PC-3 (cell line): ENCODE measurements at regions not wholly inside any gene's neighbourhood (a gene's known extent, or its start where the extent isn't known, plus 50 kb on each side); places are given as distances from the start of the nearest gene placed in this dataset.
A peak's percentile ranks its signal among the peaks of the same experiment; 100 is the strongest.

Source experiments
- ATAC-seq: fragments of 200-7000 bp; cut with Tn5 transposase; 2 replicates; pipeline ENCODE4 v1.9.1; 2020; ENCODE audit warnings: mild to moderate bottlenecking, moderate library complexity
- BruUV-seq: library from RNA; stranded (reverse); fragments of 400-500 nt; replicated peaks from 2 replicates; lab custom pipeline; 2021; lab: Mats Ljungman, UMichigan
- CTCF ChIA-PET: fragments of 300-600 bp; sonication (Branson Sonifier 250); formaldehyde crosslinking; loops from one replicate; lab custom pipeline; 2022; ENCODE audit warnings: antibody characterized with exemption; lab: Charles Lee
- POLR2A ChIA-PET: fragments of 300-600 bp; sonication (Branson Sonifier 250); formaldehyde crosslinking; loops from one replicate; lab custom pipeline; 2022; ENCODE audit warnings: antibody characterized with exemption; ENCODE audit not compliant: unreplicated experiment; lab: Charles Lee
- DNase-seq: peaks from one replicate; pipeline ENCODE4 v3.0.0-alpha.2; 2015
- H2AFZ ChIP-seq: fragments of 300-600 bp; sonication (generic); 2 replicates; pipeline ENCODE4 v1.6.0; 2016; ENCODE audit warnings: antibody characterized with exemption, low read length
- H3F3A ChIP-seq: fragments of 300-600 bp; sonication (generic); one replicate; pipeline ENCODE4 v1.6.0; 2017; ENCODE audit warnings: antibody characterized with exemption, low read length, control low read depth, mild to moderate bottlenecking; ENCODE audit not compliant: unreplicated experiment
- H3K27ac ChIP-seq: fragments of 300-600 bp; sonication (generic); 2 replicates; pipeline ENCODE4 v1.5.1; 2016; ENCODE audit warnings: mild to moderate bottlenecking, low read length
- H3K27me3 ChIP-seq: fragments of 300-600 bp; sonication (generic); 2 replicates; pipeline ENCODE4 v1.6.1; 2016; ENCODE audit warnings: low read length, mixed read lengths
- H3K36me3 ChIP-seq: fragments of 300-600 bp; sonication (generic); 2 replicates; pipeline ENCODE4 v1.6.1; 2016; ENCODE audit warnings: low read depth, mixed run types, low read length, mixed read lengths
- H3K4me1 ChIP-seq: fragments of 300-600 bp; sonication (generic); 2 replicates; pipeline ENCODE4 v1.5.1; 2016; ENCODE audit warnings: low read length; ENCODE audit not compliant: insufficient read depth
- H3K4me2 ChIP-seq: fragments of 300-600 bp; sonication (generic); 2 replicates; pipeline ENCODE4 v1.6.0; 2016; ENCODE audit warnings: low read length
- H3K4me3 ChIP-seq: fragments of 300-600 bp; sonication (generic); 2 replicates; pipeline ENCODE4 v1.5.1; 2016; ENCODE audit warnings: mild to moderate bottlenecking, low read length, mixed read lengths
- H3K79me2 ChIP-seq: fragments of 300-600 bp; sonication (generic); 2 replicates; pipeline ENCODE4 v1.6.1; 2017; ENCODE audit warnings: low read length, mixed read lengths
- H3K9ac ChIP-seq: fragments of 300-600 bp; sonication (generic); 2 replicates; pipeline ENCODE4 v1.6.0; 2016; ENCODE audit warnings: mild to moderate bottlenecking, low read length
- H3K9me2 ChIP-seq: fragments of 300-600 bp; sonication (generic); replicated peaks from 2 replicates; pipeline ENCODE4 v1.6.1; 2016; ENCODE audit warnings: mixed run types, low read length, mixed read lengths
- H3K9me3 ChIP-seq: fragments of 300-600 bp; sonication (generic); 2 replicates; pipeline ENCODE4 v1.6.1; 2016; ENCODE audit warnings: low read length, mixed read lengths
- H4K20me1 ChIP-seq: fragments of 300-600 bp; sonication (generic); 2 replicates; pipeline ENCODE4 v1.6.1; 2016; ENCODE audit warnings: low read length, mixed read lengths
- CTCF ChIP-seq: fragments of 300-600 bp; sonication (generic); conservative IDR thresholded peaks from 2 replicates; pipeline ENCODE4 v1.5.1; 2017; ENCODE audit warnings: antibody characterized with exemption, low read depth, mild to moderate bottlenecking, low read length
- EZH2 ChIP-seq: fragments of 300-600 bp; sonication (generic); IDR thresholded peaks from one replicate; pipeline ENCODE4 v1.6.1; 2017; ENCODE audit warnings: antibody characterized with exemption, mild to moderate bottlenecking, low read length; ENCODE audit not compliant: unreplicated experiment
- EZH2phosphoT487 ChIP-seq: fragments of 300-600 bp; sonication (generic); IDR thresholded peaks from 2 replicates; pipeline ENCODE4 v1.6.1; 2018; ENCODE audit warnings: mild to moderate bottlenecking, antibody characterized with exemption, low read length, borderline replicate concordance
- intact Hi-C: fragments of 100-400 bp; cut with micrococcal nuclease; formaldehyde crosslinking; loops from 2 replicates; pipeline ENCODE4 v1.9.0; 2023

- CTCF ChIA-PET = no interaction called here
- BruUV-seq = no TSS peak
- POLR2A ChIA-PET = no interaction called here
- Histone ChIP-seq H4K20me1 (no peaks in the 10 kb centered on the region), H3K4me3 (no peak overlapping the region), H3K9ac (no peak overlapping the region), H3K36me3 (no peaks in the 10 kb centered on the region), H3K27ac (no peak overlapping the region), H3F3A (no peaks in the 10 kb centered on the region), H3K9me2 (no peaks in the 10 kb centered on the region), H3K9me3 (no peaks in the 10 kb centered on the region), H3K4me1 (no peaks in the 10 kb centered on the region), H3K4me2 (no peak overlapping the region), H3K27me3 (peaks cover 25% of the 10 kb centered on the region), H2AFZ (no peak overlapping the region), H3K79me2 (no peaks in the 10 kb centered on the region)
- DNase-seq = no peak
- TF ChIP-seq EZH2phosphoT487 = no peak
- no peak for TF ChIP-seq CTCF
- no peak for TF ChIP-seq EZH2
- intact Hi-C loops = no loop called here
- ATAC-seq = no peak
These were observed 97.0 kb upstream of the SALL3 start for GRCh38 chr18:78882585-78882984.

GRCh38 chr18:78883501-78883900 lies 96.1 kb upstream of the SALL3 start:
- H3K9ac ChIP-seq = no peak overlapping the region
- no peaks in the 10 kb centered on the region for H3K79me2 ChIP-seq
- H4K20me1 ChIP-seq = no peaks in the 10 kb centered on the region
- H3K9me2 ChIP-seq = no peaks in the 10 kb centered on the region
- POLR2A ChIA-PET = no interaction called here
- no TSS peak for BruUV-seq
- no peaks in the 10 kb centered on the region for H3K36me3 ChIP-seq
- H3F3A ChIP-seq = no peaks in the 10 kb centered on the region
- CTCF ChIA-PET = no interaction called here
- no peaks in the 10 kb centered on the region for H3K9me3 ChIP-seq
- H3K27me3 ChIP-seq = peaks cover 16% of the 10 kb centered on the region; the same call in 1 of the 2 replicates
- H3K27ac ChIP-seq = no peak overlapping the region
- no peak overlapping the region for H3K4me2 ChIP-seq
- no peak overlapping the region for H2AFZ ChIP-seq
- DNase-seq = no peak
- H3K4me1 ChIP-seq = no peaks in the 10 kb centered on the region
- H3K4me3 ChIP-seq = no peak overlapping the region
- intact Hi-C loops = no loop called here
- ATAC-seq = no peak
- TF ChIP-seq EZH2phosphoT487 (no peak), EZH2 (no peak), CTCF (no peak)

- Histone ChIP-seq H3K9me3 (0 out of 2 replicates have a peak, but pooled peaks cover 9% of the 10 kb centered on the region), H3K4me1 (no peaks in the 10 kb centered on the region), H3K27me3 (peaks cover 12% of the 10 kb centered on the region; the same call in 1 of the 2 replicates), H3K4me2 (no peak overlapping the region), H3K9ac (no peak overlapping the region), H2AFZ (no peak overlapping the region), H3K79me2 (no peaks in the 10 kb centered on the region), H3K27ac (no peak overlapping the region), H3F3A (no peaks in the 10 kb centered on the region), H3K4me3 (no peak overlapping the region), H3K36me3 (no peaks in the 10 kb centered on the region), H3K9me2 (no peaks in the 10 kb centered on the region), H4K20me1 (no peaks in the 10 kb centered on the region)
- ATAC-seq (no peak), DNase-seq (peak; percentile 7)
- intact Hi-C loops = no loop called here
- no TSS peak for BruUV-seq
- TF ChIP-seq CTCF = no peak
- no peak for TF ChIP-seq EZH2
- TF ChIP-seq EZH2phosphoT487 = no peak
- CTCF ChIA-PET = no interaction called here
- POLR2A ChIA-PET = no interaction called here
These were observed 95.1 kb upstream of the SALL3 start for GRCh38 chr18:78884502-78884901.
